HG03039 (cell line): ENCODE measurements at regions not wholly inside any gene's neighbourhood (a gene's known extent, or its start where the extent isn't known, plus 50 kb on each side); places are given as distances from the start of the nearest gene placed in this dataset.

ENCODE experiments used
- ATAC-seq: cut with Tn5 transposase; IDR thresholded peaks from one replicate; pipeline ENCODE4 v1.9.1; 2021; ENCODE audit warnings: mild to moderate bottlenecking, moderate library complexity; ENCODE audit not compliant: unreplicated experiment

DNA sequence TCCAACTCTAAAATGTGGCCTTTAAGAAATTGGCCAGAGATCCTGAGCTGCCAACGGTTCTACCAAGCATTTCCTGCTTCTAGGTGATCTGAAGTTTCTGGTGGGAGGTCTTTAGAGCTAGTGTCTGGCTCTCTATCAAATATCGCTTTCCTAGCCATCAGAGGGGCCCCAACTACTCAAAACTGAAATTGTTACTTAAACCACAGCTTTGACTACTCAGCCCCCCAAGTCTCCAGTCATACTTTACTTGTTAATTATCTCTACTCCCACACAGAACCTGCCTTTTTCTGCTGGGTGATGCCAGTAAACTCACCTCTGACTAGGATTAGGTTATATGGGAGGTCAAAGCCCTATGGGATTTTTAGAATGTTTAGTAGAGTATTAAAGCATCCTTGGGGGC is 95.1 kb downstream of the FASLG start:
- ATAC-seq = no peak

GRCh38 chr1:172754609-172755008 is 95.7 kb downstream of the FASLG start:
- no peak for ATAC-seq

- no peak for ATAC-seq
Observed at GRCh38 chr1:172755099-172755498, 96.2 kb downstream of the FASLG start.

- ATAC-seq = no peak
Observed at GRCh38 chr1:172756024-172756423, 97.1 kb downstream of the FASLG start.

DNA sequence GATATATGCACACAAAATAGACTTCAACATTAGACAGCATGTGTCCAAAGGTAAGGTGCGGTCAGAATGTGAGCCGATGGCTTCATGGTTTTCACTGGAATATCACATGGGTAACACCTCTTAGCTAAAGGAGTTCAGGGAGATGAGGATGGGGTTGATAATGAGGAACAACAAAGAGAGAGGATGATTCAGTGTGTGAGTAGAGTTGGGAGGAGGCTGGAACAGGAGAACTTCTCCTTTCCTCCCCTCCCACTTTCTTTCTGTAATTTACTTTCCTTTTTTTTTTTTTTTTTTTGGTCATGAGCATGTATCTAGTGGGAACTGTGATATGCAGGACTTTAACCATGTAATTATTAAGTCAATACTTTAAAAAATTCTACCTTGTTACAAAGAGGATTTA is 99.4 kb downstream of the FASLG start:
- ATAC-seq = no peak

GRCh38 chr1:172760121-172760520 is 101.2 kb downstream of the FASLG start:
- no peak for ATAC-seq

GRCh38 chr1:172761581-172762486 is 102.9 kb downstream of the FASLG start:
- no peak for ATAC-seq

- no peak for ATAC-seq
Observed at GRCh38 chr1:172763057-172763456, 104.2 kb downstream of the FASLG start.

DNA sequence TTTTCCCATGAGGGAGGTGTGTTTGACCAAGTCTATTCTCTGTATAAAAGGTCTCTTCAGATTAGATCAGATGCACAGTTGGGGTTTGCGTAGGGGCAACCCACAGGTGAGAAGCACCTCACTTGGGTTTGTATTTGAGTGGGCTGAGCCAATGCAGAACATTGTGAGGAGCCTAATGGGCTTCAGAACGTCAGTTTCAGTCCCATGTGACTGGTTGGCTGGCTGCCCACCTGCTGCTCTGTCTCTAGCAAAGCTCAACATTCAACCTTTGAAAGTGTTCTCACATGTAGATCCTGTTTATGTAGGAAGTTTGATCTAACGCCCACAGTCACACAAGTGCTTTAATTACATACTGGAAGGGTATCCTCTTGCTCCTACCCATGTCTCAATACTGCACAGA is 105.5 kb downstream of the FASLG start:
- no peak for ATAC-seq

- no peak for ATAC-seq
Observed at GRCh38 chr1:172766462-172766861, 107.6 kb downstream of the FASLG start.

GRCh38 chr1:172770071-172770470 is 111.2 kb downstream of the FASLG start:
- no peak for ATAC-seq

GRCh38 chr1:172774561-172774960 is 115.7 kb downstream of the FASLG start:
- ATAC-seq = no peak

GRCh38 chr1:172775606-172776005 is 116.7 kb downstream of the FASLG start:
- no peak for ATAC-seq

- ATAC-seq = no peak
Observed at GRCh38 chr1:172776071-172776470, 117.2 kb downstream of the FASLG start.

DNA sequence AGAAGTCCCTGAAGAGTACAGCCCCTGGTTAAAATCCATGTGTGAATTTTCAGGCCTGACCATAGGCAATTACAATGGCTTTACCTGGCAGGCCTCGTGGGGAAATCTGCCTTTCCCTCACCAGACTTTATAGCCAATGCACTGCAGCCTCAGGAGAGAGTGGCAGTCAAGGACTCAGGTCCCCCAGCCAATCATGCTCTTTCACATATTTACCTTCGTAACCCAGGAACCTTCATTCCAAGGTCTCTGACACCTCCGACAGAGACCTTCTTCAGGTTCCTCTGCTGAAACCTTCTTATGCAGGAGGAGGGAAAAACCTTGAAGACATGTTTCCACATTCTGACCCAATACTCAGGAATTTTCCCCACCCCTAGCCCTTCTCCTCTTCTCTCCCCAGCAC is 118.9 kb downstream of the FASLG start:
- no peak for ATAC-seq

DNA sequence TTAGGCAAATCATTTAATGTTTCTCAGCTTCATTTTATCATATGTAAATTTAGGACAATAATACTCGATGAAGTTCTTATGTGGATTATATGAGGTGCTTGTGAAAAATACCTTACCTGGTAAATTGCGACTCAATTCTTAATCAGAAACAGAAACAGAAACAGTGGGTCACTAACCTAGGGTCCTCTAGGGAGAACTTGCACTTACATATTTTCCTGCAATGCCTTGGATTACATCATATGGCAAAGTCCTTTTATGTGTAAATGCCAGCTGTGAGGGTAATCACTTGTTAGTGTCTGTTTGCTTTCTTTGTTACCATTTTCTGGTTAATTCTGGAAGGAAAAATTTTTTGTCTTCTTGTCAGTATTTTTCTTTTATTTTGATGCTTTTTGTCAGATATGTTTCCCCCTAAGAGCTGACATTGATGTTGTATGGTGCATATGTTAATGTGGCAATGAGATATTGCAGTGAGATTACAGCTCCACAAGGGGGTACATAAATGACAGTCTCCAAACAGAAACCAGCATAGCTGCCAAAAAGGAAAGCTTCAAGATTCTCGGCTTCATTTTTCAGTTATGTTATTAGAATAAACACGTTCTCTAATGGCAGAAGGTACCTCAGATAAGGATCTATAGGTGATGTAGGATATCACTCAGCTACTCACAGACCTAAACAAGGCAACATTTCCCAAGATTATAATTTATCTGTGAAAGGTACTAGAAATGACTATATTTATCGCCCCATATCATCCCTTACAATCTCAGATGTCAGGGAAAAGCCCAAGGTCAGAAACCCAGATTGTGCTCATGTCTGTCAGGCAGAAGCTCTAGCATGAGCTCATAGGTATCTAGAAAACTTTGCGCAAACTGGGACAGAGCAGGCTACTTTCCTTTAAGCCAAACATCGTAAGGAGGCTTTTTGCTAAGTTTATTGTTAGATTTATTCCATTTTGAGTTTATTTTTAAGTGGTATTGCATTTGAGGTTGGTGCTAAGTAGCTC is 119.9 kb downstream of the FASLG start:
- peak; percentile 57 for ATAC-seq

GRCh38 chr1:172779491-172779890 is 120.6 kb downstream of the FASLG start:
- ATAC-seq = no peak

DNA sequence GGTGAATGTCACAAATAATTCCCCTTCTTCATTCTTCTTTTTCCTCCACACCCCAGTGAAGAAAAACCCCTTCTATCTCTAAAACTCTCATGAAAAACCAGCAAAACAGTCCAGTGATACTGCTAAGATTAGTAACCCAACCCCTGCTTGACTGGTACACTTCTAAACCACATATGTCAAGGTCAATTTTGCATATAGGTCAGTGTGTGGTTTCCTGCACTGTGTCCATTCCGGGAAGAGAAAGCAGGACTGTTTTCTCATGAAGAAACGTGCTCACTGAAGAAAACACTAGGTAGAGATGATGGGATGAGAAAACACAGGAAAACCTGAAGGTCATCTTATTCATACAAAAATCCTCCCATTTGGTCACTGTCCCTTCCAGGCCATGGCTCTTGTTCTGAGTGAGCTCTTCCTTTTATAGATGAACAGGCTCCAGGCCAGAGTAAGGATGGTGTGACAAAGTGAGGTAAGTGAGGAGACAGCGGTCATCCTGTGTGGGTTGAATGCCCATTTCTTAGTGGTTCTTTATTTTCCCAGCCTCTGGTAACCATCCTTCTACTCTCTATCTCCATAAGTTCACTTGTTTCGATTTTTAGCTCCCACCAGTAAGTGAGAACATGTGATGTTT is 122.7 kb downstream of the FASLG start:
- ATAC-seq = peak; percentile 66

DNA sequence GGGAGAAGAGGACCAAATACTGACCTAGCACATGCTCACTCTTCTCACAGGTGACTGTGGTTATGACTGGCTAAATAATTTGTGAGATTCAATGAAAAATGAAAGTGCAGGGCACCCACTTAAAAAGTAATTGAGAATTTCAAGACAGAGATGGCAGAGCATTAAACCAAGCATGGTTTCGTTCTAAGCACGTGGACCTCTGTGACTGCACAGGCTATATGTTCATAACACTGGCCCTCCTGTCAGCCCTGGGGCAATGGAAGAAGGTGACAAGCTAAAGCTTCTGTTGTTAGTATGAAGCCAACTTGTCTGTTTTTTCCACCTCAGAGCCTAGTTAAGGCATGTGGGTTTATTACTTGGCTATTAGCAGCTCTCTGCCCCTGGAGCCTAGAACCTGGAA is 130.9 kb downstream of the FASLG start:
- no peak for ATAC-seq

GRCh38 chr1:172790245-172790644 is 131.3 kb downstream of the FASLG start:
- ATAC-seq = no peak

GRCh38 chr1:172793823-172794222 is 134.9 kb downstream of the FASLG start:
- no peak for ATAC-seq
